GM10266 (cell line): ENCODE measurements at regions not wholly inside any gene's neighbourhood (a gene's known extent, or its start where the extent isn't known, plus 50 kb on each side); places are given as distances from the start of the nearest gene placed in this dataset.

Source experiments
- DNase-seq: peaks from one replicate; pipeline ENCODE4 v3.0.0; 2012; ENCODE audit errors: extremely low spot score
- CTCF ChIP-seq: IDR thresholded peaks from 2 replicates; pipeline ENCODE4 v1.5.1; 2012; ENCODE audit warnings: mild to moderate bottlenecking, low read depth; ENCODE audit not compliant: control insufficient read depth, insufficient read depth; ENCODE audit errors: missing control alignments

GRCh38 chrY:7938982-7939718, 1027.6 kb upstream of the AMELY start:
- no peak for TF ChIP-seq CTCF
- DNase-seq: no peak

GRCh38 chrY:7936831-7937230, 1025.3 kb upstream of the AMELY start:
- no peak for DNase-seq
- TF ChIP-seq CTCF: no peak

- DNase-seq: no peak
- TF ChIP-seq CTCF: no peak
Measured at GRCh38 chrY:7936046-7936445, 1024.5 kb upstream of the AMELY start.

GRCh38 chrY:7935606-7936005, 1024.1 kb upstream of the AMELY start:
- DNase-seq: no peak
- no peak for TF ChIP-seq CTCF

- no peak for DNase-seq
- TF ChIP-seq CTCF: no peak
Measured at GRCh38 chrY:7932424-7932823, 1020.9 kb upstream of the AMELY start.

- no peak for DNase-seq
- TF ChIP-seq CTCF: no peak
Measured at GRCh38 chrY:7929866-7930265, 1018.3 kb upstream of the AMELY start.

- TF ChIP-seq CTCF: no peak
- DNase-seq: no peak
Measured at GRCh38 chrY:7924059-7924458, 1012.5 kb upstream of the AMELY start.
